Bone marrow (tissue), 2 donors: ENCODE measurements at regions not wholly inside any gene's neighbourhood (a gene's known extent, or its start where the extent isn't known, plus 50 kb on each side); places are given as distances from the start of the nearest gene placed in this dataset.

ENCODE experiments used
- DNase-seq, 2 donors: peaks; one replicate each; lab custom pipeline; 2025; lab: John Stamatoyannopoulos, UW

- DNase-seq, result no peak
These were observed 131.5 kb upstream of the CTTNBP2NL start for GRCh38 chr1:112264553-112264952.

GRCh38 chr1:112265931-112266330 lies 130.1 kb upstream of the CTTNBP2NL start:
- no peak for DNase-seq

GRCh38 chr1:112267206-112267605 lies 128.8 kb upstream of the CTTNBP2NL start:
- DNase-seq, result no peak

GRCh38 chr1:112267929-112268328 lies 128.1 kb upstream of the CTTNBP2NL start:
- no peak for DNase-seq

- DNase-seq, result no peak
These were observed 127.6 kb upstream of the CTTNBP2NL start for GRCh38 chr1:112268408-112268807.

GRCh38 chr1:112271270-112271669 lies 124.7 kb upstream of the CTTNBP2NL start:
- no peak for DNase-seq

GRCh38 chr1:112272101-112272772 lies 123.8 kb upstream of the CTTNBP2NL start:
- no peak for DNase-seq

- no peak for DNase-seq
These were observed 111.2 kb upstream of the CTTNBP2NL start for GRCh38 chr1:112284796-112285195.

GRCh38 chr1:112285316-112285715 lies 110.7 kb upstream of the CTTNBP2NL start:
- DNase-seq, result no peak

- no peak for DNase-seq
These were observed 110.3 kb upstream of the CTTNBP2NL start for GRCh38 chr1:112285746-112286145.

GRCh38 chr1:112296908-112297307 lies 99.1 kb upstream of the CTTNBP2NL start:
- DNase-seq, result no peak

GRCh38 chr1:112297536-112297935 lies 98.5 kb upstream of the CTTNBP2NL start:
- no peak for DNase-seq

GRCh38 chr1:112298558-112298957 lies 97.5 kb upstream of the CTTNBP2NL start:
- peak in 1 of 2 donors; percentile 2 for DNase-seq

- DNase-seq, result no peak
These were observed 91.9 kb upstream of the CTTNBP2NL start for GRCh38 chr1:112304126-112304525.

- DNase-seq, result no peak
These were observed 91.4 kb upstream of the CTTNBP2NL start for GRCh38 chr1:112304612-112305011.

- DNase-seq, result no peak
These were observed 88.0 kb upstream of the CTTNBP2NL start for GRCh38 chr1:112307930-112308591.

GRCh38 chr1:112308716-112309115 lies 87.3 kb upstream of the CTTNBP2NL start:
- no peak for DNase-seq

- no peak for DNase-seq
These were observed 86.5 kb upstream of the CTTNBP2NL start for GRCh38 chr1:112309499-112309898.

- DNase-seq, result no peak
These were observed 83.7 kb upstream of the CTTNBP2NL start for GRCh38 chr1:112312315-112312714.

- no peak for DNase-seq
These were observed 83.1 kb upstream of the CTTNBP2NL start for GRCh38 chr1:112312879-112313278.

GRCh38 chr1:112316254-112316913 lies 79.6 kb upstream of the CTTNBP2NL start:
- no peak for DNase-seq

GRCh38 chr1:112317140-112317539 lies 78.9 kb upstream of the CTTNBP2NL start:
- no peak for DNase-seq

- no peak for DNase-seq
These were observed 78.4 kb upstream of the CTTNBP2NL start for GRCh38 chr1:112317611-112318062.
